VCaP (cell line): ENCODE measurements at regions not wholly inside any gene's neighbourhood (a gene's known extent, or its start where the extent isn't known, plus 50 kb on each side); places are given as distances from the start of the nearest gene placed in this dataset.

ENCODE experiments used
- H3K27ac ChIP-seq: fragments of 450-650 bp; 2 replicates; pipeline ENCODE4 v1.5.1; 2017
- CTCF ChIP-seq: fragments of 450-650 bp; conservative IDR thresholded peaks from 2 replicates; pipeline ENCODE4 v1.5.1; 2017; ENCODE audit warnings: mild to moderate bottlenecking, moderate library complexity

- TF ChIP-seq CTCF, result no peak
- no peak overlapping the region for H3K27ac ChIP-seq
Measured at GRCh38 chrX:97740044-97740443, 856.3 kb downstream of the RPA4 start.

GRCh38 chrX:97740886-97741285, 857.2 kb downstream of the RPA4 start:
- no peak for TF ChIP-seq CTCF
- H3K27ac ChIP-seq, result no peak overlapping the region

- TF ChIP-seq CTCF, result no peak; the same call in 1 of the 2 replicates
- no peak overlapping the region for H3K27ac ChIP-seq
Measured at GRCh38 chrX:97743014-97743413, 859.3 kb downstream of the RPA4 start.

- H3K27ac ChIP-seq, result no peak overlapping the region
- TF ChIP-seq CTCF, result no peak
Measured at GRCh38 chrX:97747346-97747745, 863.6 kb downstream of the RPA4 start.

GRCh38 chrX:97751016-97751415, 867.3 kb downstream of the RPA4 start:
- TF ChIP-seq CTCF, result no peak
- H3K27ac ChIP-seq, result no peak overlapping the region

GRCh38 chrX:97751735-97752134, 868.0 kb downstream of the RPA4 start:
- TF ChIP-seq CTCF, result no peak
- H3K27ac ChIP-seq, result no peak overlapping the region

- H3K27ac ChIP-seq, result no peak overlapping the region
- TF ChIP-seq CTCF, result no peak
Measured at GRCh38 chrX:97756879-97757278, 873.2 kb downstream of the RPA4 start.

- TF ChIP-seq CTCF, result no peak
Measured at GRCh38 chrX:97763391-97763790, 879.7 kb downstream of the RPA4 start.

More at GRCh38 chrX:97763391-97763790, 879.7 kb downstream of the RPA4 start:
- H3K27ac ChIP-seq, result no peak overlapping the region
